ENCODE measurements at regions not wholly inside any gene's neighbourhood (a gene's known extent, or its start where the extent isn't known, plus 50 kb on each side); places are given as distances from the start of the nearest gene placed in this dataset.

DNA sequence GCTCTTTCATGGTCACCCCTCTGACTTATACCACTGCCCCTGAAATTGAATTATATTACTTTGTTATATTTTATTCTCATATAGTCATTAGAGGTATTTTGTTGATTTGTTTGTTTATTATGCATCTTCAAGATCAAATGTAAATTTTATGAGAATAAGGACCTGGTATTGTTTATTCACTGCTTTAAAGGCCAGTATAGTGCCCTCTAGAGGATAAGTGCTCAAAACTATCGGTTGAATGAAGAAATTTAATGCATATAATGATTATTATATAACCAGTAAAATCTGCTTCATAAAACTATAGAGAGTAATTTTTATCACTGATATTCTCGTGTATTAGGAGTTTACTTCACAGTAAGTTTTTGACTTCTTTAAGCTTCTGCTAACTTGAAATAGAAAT, 1401.9 kb downstream of the SLITRK1 start:
- TF ChIP-seq CTCF (IDR thresholded peaks at IDR 0.05): no peak
- TF ChIP-seq EZH2 (IDR thresholded peaks at IDR 0.05; ENCODE audit: borderline replicate concordance, insufficient read depth, low read depth, low read length, poor library complexity, severe bottlenecking): no peak
